ENCODE measurements at regions not wholly inside any gene's neighbourhood (a gene's known extent, or its start where the extent isn't known, plus 50 kb on each side); places are given as distances from the start of the nearest gene placed in this dataset.

- DNase-seq (ENCODE audit: low spot score), result no peak
- ATAC-seq (ENCODE audit: low read depth), result no peak
- H3K4me1 ChIP-seq (ENCODE audit: insufficient read depth, poor library complexity, severe bottlenecking), result no peaks in the 10 kb centered on the region
- H3K27ac ChIP-seq (ENCODE audit: poor library complexity, severe bottlenecking), result no peak overlapping the region
- no peak overlapping the region for H3K4me3 ChIP-seq (ENCODE audit: severe bottlenecking)
- no peaks in the 10 kb centered on the region for H3K27me3 ChIP-seq (ENCODE audit: insufficient read depth, poor library complexity, severe bottlenecking)
- H3K9me3 ChIP-seq (ENCODE audit: severe bottlenecking), result no peaks in the 10 kb centered on the region
- TF ChIP-seq CTCF (IDR thresholded peaks at IDR 0.05; ENCODE audit: poor library complexity, severe bottlenecking), result no peak
- H3K36me3 ChIP-seq (ENCODE audit: low read depth), result no peaks in the 10 kb centered on the region
Measured at GRCh38 chr10:47060993-47061500, 149.8 kb downstream of the PTPN20 start.

- H3K4me3 ChIP-seq (ENCODE audit: severe bottlenecking), result no peak overlapping the region
- TF ChIP-seq CTCF (IDR thresholded peaks at IDR 0.05; ENCODE audit: poor library complexity, severe bottlenecking), result no peak
Measured at GRCh38 chr10:47061776-47062175, 150.5 kb downstream of the PTPN20 start.

GRCh38 chr10:47062441-47063200, 151.4 kb downstream of the PTPN20 start:
- ATAC-seq (ENCODE audit: low read depth), result no peak; the same call in 2 of the 3 replicates
- DNase-seq (ENCODE audit: low spot score), result no peak
- Histone ChIP-seq H3K4me3 (ENCODE audit: severe bottlenecking) (no peak overlapping the region), H3K4me1 (ENCODE audit: insufficient read depth, poor library complexity, severe bottlenecking) (no peaks in the 10 kb centered on the region), H3K9me3 (ENCODE audit: severe bottlenecking) (no peaks in the 10 kb centered on the region), H3K27ac (ENCODE audit: poor library complexity, severe bottlenecking) (no peak overlapping the region), H3K27me3 (ENCODE audit: insufficient read depth, poor library complexity, severe bottlenecking) (no peaks in the 10 kb centered on the region), H3K36me3 (ENCODE audit: low read depth) (no peaks in the 10 kb centered on the region)
- TF ChIP-seq CTCF (IDR thresholded peaks at IDR 0.05; ENCODE audit: poor library complexity, severe bottlenecking), result peak; percentile 16

More at GRCh38 chr10:47061776-47062175, 150.5 kb downstream of the PTPN20 start:
- Histone ChIP-seq H3K27ac (ENCODE audit: poor library complexity, severe bottlenecking) (no peak overlapping the region), H3K9me3 (ENCODE audit: severe bottlenecking) (no peaks in the 10 kb centered on the region), H3K36me3 (ENCODE audit: low read depth) (no peaks in the 10 kb centered on the region), H3K27me3 (ENCODE audit: insufficient read depth, poor library complexity, severe bottlenecking) (no peaks in the 10 kb centered on the region), H3K4me1 (ENCODE audit: insufficient read depth, poor library complexity, severe bottlenecking) (no peaks in the 10 kb centered on the region)
- ATAC-seq (ENCODE audit: low read depth) (no peak), DNase-seq (ENCODE audit: low spot score) (no peak)

- no peaks in the 10 kb centered on the region for H3K4me1 ChIP-seq (ENCODE audit: insufficient read depth, poor library complexity, severe bottlenecking)
- H3K27ac ChIP-seq (ENCODE audit: poor library complexity, severe bottlenecking), result no peak overlapping the region
- H3K9me3 ChIP-seq (ENCODE audit: severe bottlenecking), result no peaks in the 10 kb centered on the region
- ATAC-seq (ENCODE audit: low read depth), result no peak
- H3K36me3 ChIP-seq (ENCODE audit: low read depth), result no peaks in the 10 kb centered on the region
- H3K4me3 ChIP-seq (ENCODE audit: severe bottlenecking), result no peak overlapping the region
- DNase-seq (ENCODE audit: low spot score), result no peak
- H3K27me3 ChIP-seq (ENCODE audit: insufficient read depth, poor library complexity, severe bottlenecking), result no peaks in the 10 kb centered on the region
- TF ChIP-seq CTCF (IDR thresholded peaks at IDR 0.05; ENCODE audit: poor library complexity, severe bottlenecking), result no peak
Measured at GRCh38 chr10:47063858-47064257, 152.6 kb downstream of the PTPN20 start.

- no peak overlapping the region for H3K4me3 ChIP-seq (ENCODE audit: severe bottlenecking)
- H3K4me1 ChIP-seq (ENCODE audit: insufficient read depth, poor library complexity, severe bottlenecking), result no peaks in the 10 kb centered on the region
- ATAC-seq (ENCODE audit: low read depth) (no peak), DNase-seq (ENCODE audit: low spot score) (no peak)
- H3K27me3 ChIP-seq (ENCODE audit: insufficient read depth, poor library complexity, severe bottlenecking), result no peaks in the 10 kb centered on the region
- no peak for TF ChIP-seq CTCF (IDR thresholded peaks at IDR 0.05; ENCODE audit: poor library complexity, severe bottlenecking)
- H3K27ac ChIP-seq (ENCODE audit: poor library complexity, severe bottlenecking), result no peak overlapping the region
- no peaks in the 10 kb centered on the region for H3K36me3 ChIP-seq (ENCODE audit: low read depth)
- no peaks in the 10 kb centered on the region for H3K9me3 ChIP-seq (ENCODE audit: severe bottlenecking)
Measured at GRCh38 chr10:47065903-47066302, 154.7 kb downstream of the PTPN20 start.

All from RWPE2 (cell line).